ENCODE measurements at regions not wholly inside any gene's neighbourhood (a gene's known extent, or its start where the extent isn't known, plus 50 kb on each side); places are given as distances from the start of the nearest gene placed in this dataset.

GRCh38 chr2:234631646-234632514 lies 135.0 kb upstream of the ARL4C start:
- no peak for DNase-seq (ENCODE audit: low spot score)
- TF ChIP-seq, protein P1, sequence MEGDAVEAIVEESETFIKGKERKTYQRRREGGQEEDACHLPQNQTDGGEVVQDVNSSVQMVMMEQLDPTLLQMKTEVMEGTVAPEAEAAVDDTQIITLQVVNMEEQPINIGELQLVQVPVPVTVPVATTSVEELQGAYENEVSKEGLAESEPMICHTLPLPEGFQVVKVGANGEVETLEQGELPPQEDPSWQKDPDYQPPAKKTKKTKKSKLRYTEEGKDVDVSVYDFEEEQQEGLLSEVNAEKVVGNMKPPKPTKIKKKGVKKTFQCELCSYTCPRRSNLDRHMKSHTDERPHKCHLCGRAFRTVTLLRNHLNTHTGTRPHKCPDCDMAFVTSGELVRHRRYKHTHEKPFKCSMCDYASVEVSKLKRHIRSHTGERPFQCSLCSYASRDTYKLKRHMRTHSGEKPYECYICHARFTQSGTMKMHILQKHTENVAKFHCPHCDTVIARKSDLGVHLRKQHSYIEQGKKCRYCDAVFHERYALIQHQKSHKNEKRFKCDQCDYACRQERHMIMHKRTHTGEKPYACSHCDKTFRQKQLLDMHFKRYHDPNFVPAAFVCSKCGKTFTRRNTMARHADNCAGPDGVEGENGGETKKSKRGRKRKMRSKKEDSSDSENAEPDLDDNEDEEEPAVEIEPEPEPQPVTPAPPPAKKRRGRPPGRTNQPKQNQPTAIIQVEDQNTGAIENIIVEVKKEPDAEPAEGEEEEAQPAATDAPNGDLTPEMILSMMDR (IDR thresholded peaks at IDR 0.05; ENCODE audit: borderline replicate concordance, control extremely low read depth, extremely low read depth, insufficient read depth, missing control alignments): no peak
- in situ Hi-C loops (cut with MboI; ENCODE audit: low sequenced_read_pairs, unreplicated experiment): no loop called here

DNA sequence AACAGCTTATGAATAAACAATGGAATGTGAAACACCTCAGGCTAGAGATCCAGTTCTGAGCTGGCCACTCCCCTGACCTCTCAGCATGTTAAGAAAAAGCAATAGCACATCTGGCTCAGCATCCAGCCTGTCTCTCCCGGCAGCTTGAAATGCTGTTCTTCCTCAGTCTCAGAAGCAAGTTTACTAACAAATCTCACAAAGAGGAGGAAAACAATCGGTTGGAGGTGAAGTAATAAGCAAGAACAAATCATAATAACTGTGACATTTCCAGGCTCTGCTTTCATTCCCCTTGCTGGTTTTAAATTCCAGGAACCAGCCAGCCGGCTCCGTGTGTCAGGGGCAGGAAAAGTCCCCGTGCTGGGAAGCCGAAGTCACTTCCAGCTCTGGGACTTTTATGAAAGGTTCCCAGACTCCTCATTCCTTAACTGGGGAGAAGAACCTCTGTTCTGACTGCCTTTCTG lies 133.9 kb upstream of the ARL4C start:
- TF ChIP-seq, protein P1 (IDR thresholded peaks at IDR 0.05; ENCODE audit: borderline replicate concordance, control extremely low read depth, extremely low read depth, insufficient read depth, missing control alignments): no peak
- in situ Hi-C loops (cut with MboI; ENCODE audit: low sequenced_read_pairs, unreplicated experiment): no loop called here

GRCh38 chr2:234629596-234629995 lies 132.7 kb upstream of the ARL4C start:
- no peak for DNase-seq (ENCODE audit: low spot score)
- in situ Hi-C loops (cut with MboI; ENCODE audit: low sequenced_read_pairs, unreplicated experiment): no loop called here
- TF ChIP-seq, protein P1 (IDR thresholded peaks at IDR 0.05; ENCODE audit: borderline replicate concordance, control extremely low read depth, extremely low read depth, insufficient read depth, missing control alignments): no peak

More for the DNA sequence above, 133.9 kb upstream of the ARL4C start:
- DNase-seq (ENCODE audit: low spot score): no peak

DNA sequence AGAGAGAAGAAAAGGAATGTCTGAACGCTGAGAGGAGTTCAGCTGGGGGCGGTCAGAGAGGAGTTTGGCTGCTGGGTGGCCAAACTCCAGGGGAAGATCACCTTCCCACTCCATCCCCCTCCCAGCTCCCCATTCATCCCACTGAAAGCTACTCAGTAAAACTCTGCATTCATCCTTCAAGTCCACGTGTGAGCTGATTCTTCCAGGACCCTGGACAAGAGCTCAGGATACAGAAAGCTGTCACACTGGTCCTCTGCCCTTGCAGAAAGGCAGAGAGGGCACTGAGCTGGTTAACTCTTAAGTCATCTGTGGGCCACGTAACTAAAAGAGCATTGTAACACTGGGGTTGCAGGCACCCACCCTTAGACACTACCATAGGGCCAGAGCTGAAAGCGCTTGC lies 132.1 kb upstream of the ARL4C start:
- no peak for DNase-seq (ENCODE audit: low spot score)
- in situ Hi-C loops (cut with MboI; ENCODE audit: low sequenced_read_pairs, unreplicated experiment): no loop called here
- TF ChIP-seq, protein P1 (IDR thresholded peaks at IDR 0.05; ENCODE audit: borderline replicate concordance, control extremely low read depth, extremely low read depth, insufficient read depth, missing control alignments): no peak

DNA sequence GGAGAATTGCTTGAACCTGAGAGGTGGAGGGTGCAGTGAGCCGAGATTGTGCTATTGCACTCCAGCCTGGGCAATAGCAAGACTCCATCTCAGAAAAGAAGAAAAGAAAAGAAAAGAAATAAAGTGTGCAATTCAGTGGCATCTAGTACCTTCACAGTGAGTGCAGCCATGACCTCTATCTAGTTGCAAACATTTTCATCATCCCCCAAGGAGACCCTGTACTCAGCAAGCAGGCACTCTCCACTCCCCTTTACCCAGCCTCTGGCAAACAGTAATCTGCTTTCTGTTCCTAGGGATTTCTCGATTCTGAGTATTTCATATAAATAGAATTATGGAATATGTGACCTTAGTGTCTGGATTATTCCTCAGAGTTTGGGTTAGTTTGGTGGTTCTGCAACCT lies 130.4 kb upstream of the ARL4C start:
- TF ChIP-seq, protein P1 (IDR thresholded peaks at IDR 0.05; ENCODE audit: borderline replicate concordance, control extremely low read depth, extremely low read depth, insufficient read depth, missing control alignments): no peak
- DNase-seq (ENCODE audit: low spot score): no peak
- in situ Hi-C loops (cut with MboI; ENCODE audit: low sequenced_read_pairs, unreplicated experiment): no loop called here

- in situ Hi-C loops (cut with MboI; ENCODE audit: low sequenced_read_pairs, unreplicated experiment): no loop called here
- no peak for DNase-seq (ENCODE audit: low spot score)
Observed at GRCh38 chr2:234626566-234627130, 129.8 kb upstream of the ARL4C start.

More at GRCh38 chr2:234626566-234627130, 129.8 kb upstream of the ARL4C start:
- TF ChIP-seq, protein P1 (IDR thresholded peaks at IDR 0.05; ENCODE audit: borderline replicate concordance, control extremely low read depth, extremely low read depth, insufficient read depth, missing control alignments): no peak

All from GM13976 (cell line).